NB4 (cell line): ENCODE measurements at regions not wholly inside any gene's neighbourhood (a gene's known extent, or its start where the extent isn't known, plus 50 kb on each side); places are given as distances from the start of the nearest gene placed in this dataset.

Source experiments
- DNase-seq: peaks from one replicate; pipeline ENCODE4 v3.0.0; 2010; ENCODE audit warnings: low read depth
- H3K4me3 ChIP-seq: one replicate; pipeline ENCODE4 v1.5.1; 2011; ENCODE audit warnings: mild to moderate bottlenecking, low read depth, low read length, moderate library complexity
- MYC ChIP-seq: IDR thresholded peaks from 2 replicates; pipeline ENCODE4 v1.6.1; 2011; ENCODE audit warnings: low read depth, low read length
- POLR2A ChIP-seq: IDR thresholded peaks from 2 replicates; pipeline ENCODE4 v1.6.1; 2011; ENCODE audit warnings: mild to moderate bottlenecking; ENCODE audit not compliant: insufficient read length; ENCODE audit errors: extremely low read depth
- TF ChIP-seq, protein P1 (sequence below): IDR thresholded peaks from one replicate; pipeline ENCODE4 v1.5.1; 2012; ENCODE audit warnings: low read depth, low read length
- TF ChIP-seq, protein P2 (sequence below): IDR thresholded peaks from 2 replicates; pipeline ENCODE4 v1.6.1; 2011; ENCODE audit warnings: low read depth, low read length

DNA sequence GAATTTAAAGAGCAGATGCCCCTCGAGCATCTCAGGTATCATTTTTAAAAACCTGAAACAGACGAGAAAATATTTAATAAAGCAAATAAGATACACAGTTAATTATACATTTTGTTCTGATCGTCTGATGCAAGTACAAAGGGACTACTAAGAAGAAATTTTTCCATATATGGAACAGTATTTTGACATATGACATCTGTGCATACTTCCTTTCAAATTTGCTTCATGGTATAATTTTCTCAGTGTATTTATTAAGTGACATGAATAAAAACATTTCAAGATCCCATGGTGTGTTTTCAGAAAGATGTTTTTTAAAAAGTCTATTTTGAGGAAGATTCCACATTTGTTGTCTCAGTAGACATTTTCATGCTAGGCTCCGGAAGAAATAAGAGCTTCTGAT, 208.1 kb downstream of the VGLL3 start:
- DNase-seq: no peak
- no peak overlapping the region for H3K4me3 ChIP-seq
- TF ChIP-seq, protein P1, sequence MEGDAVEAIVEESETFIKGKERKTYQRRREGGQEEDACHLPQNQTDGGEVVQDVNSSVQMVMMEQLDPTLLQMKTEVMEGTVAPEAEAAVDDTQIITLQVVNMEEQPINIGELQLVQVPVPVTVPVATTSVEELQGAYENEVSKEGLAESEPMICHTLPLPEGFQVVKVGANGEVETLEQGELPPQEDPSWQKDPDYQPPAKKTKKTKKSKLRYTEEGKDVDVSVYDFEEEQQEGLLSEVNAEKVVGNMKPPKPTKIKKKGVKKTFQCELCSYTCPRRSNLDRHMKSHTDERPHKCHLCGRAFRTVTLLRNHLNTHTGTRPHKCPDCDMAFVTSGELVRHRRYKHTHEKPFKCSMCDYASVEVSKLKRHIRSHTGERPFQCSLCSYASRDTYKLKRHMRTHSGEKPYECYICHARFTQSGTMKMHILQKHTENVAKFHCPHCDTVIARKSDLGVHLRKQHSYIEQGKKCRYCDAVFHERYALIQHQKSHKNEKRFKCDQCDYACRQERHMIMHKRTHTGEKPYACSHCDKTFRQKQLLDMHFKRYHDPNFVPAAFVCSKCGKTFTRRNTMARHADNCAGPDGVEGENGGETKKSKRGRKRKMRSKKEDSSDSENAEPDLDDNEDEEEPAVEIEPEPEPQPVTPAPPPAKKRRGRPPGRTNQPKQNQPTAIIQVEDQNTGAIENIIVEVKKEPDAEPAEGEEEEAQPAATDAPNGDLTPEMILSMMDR: no peak
- TF ChIP-seq, protein P2, sequence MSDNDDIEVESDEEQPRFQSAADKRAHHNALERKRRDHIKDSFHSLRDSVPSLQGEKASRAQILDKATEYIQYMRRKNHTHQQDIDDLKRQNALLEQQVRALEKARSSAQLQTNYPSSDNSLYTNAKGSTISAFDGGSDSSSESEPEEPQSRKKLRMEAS: no peak
- TF ChIP-seq MYC (no peak), POLR2A (no peak)

DNA sequence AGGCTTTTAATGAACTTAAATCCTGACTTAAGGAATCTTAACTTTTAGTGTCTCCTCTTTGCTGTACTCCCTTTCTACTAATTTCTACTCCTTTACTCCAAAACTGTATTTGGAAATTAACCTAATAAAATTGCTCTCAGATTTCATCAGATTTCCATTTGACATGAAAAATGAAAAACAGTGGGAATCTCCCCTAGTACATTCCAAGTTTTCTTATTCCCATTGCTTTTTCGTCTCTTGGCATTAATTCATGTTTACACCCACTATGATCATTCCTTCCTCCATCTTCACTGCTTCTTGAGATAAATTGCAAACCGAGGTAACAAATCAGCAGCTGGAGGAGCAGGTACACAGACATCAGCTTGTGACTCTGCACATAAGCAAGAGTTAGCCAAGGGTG, 208.7 kb downstream of the VGLL3 start:
- TF ChIP-seq POLR2A: no peak
- TF ChIP-seq, protein P2: no peak
- TF ChIP-seq, protein P1: no peak
- no peak for TF ChIP-seq MYC
- H3K4me3 ChIP-seq: no peak overlapping the region
- no peak for DNase-seq

DNA sequence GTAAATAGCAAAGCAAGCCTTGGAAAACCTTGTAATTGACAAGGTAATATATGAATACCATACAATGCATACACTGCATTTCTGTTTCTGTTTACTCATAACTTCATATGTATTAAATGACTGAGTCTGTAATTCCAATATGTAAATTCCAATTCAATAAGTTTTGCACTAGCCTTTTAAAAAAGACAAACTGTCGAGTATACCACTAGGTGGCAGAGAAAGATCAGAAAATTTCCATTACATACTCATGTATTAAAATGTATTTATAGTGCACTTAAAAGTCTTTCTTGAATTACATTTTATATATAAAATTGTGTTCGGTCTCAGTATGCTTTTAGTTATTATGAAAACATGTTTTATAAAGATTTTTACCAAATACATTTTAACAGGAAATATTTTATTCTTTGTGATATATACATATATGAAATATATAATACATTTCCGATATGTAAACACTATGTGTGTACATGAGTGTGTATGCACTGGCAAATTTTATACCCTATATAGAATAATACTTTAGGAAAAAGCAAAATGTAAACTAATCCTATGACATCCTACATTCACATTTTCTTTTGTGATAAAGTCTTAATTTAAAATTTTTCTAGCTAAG, 216.8 kb downstream of the VGLL3 start:
- TF ChIP-seq, protein P2: no peak
- TF ChIP-seq POLR2A: no peak
- TF ChIP-seq, protein P1: no peak
- TF ChIP-seq MYC: no peak
- no peak overlapping the region for H3K4me3 ChIP-seq
- peak; percentile 40 for DNase-seq

DNA sequence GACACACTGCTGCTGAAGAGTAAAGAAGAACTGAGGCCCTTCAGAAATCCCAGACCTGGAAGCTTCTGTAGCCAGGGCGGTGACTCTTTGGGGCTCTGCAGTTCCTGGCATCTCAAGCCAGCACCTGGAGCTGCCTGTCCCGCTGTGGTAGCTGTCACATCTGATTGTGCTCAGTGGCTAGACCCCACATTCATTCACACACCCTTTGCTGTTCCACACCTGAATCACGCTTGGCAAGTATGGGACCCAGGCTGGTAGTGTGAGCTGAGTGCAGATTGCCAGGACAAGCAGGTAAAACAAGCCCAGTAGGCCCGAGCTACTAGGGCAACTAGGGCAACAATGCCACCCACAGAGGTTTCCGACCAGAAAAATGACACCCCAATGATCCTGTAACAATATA, 218.2 kb downstream of the VGLL3 start:
- TF ChIP-seq MYC (no peak), POLR2A (no peak)
- TF ChIP-seq, protein P1: no peak
- TF ChIP-seq, protein P2: no peak
- DNase-seq: no peak
- H3K4me3 ChIP-seq: no peak overlapping the region

DNA sequence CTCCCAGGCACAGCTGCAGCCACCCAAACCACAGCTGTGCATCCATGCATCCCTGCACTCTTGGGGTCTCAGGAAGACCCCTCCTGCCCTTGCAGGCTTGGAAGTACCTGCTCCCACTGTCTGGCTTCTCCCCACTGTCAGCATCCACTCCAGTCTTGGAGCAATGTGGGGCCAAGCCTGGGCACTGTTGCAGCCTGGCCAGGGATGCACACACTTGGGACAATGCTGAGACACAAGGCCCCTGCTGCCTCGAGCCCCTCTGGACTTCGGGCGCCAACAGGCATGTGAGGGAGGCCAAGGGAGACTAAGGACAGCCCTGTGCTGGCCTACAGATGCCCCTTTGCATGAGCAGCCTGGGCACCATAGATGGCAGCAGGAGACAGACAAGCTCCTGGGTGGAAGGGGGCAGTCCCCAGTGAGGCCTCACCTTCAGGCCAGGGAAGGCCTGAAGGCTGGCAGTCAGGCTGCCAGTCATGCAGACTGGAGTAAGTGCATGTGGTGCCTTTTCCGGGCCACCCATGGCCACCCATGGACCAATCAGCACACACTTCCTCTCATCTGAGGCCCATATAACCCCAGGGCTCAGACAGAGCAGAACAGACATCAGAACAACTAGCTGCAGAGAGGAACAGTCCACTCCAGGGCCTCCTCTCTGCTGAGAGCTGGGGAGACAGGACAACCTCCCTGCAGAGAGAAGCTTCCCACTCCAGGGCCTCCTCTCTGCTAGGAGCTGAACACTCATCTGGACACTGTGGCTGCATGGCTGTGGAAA, 219.0 kb downstream of the VGLL3 start:
- H3K4me3 ChIP-seq: no peak overlapping the region
- TF ChIP-seq, protein P1: no peak
- TF ChIP-seq MYC (no peak), POLR2A (no peak)
- TF ChIP-seq, protein P2: no peak
- no peak for DNase-seq
